OCI-LY3 (cell line): ENCODE measurements at regions not wholly inside any gene's neighbourhood (a gene's known extent, or its start where the extent isn't known, plus 50 kb on each side); places are given as distances from the start of the nearest gene placed in this dataset.

Source experiments
- EZH2phosphoT487 ChIP-seq: fragments of 200-600 bp; shearing (Covaris generic); IDR thresholded peaks from 2 replicates; pipeline ENCODE4 v1.6.1; 2018; ENCODE audit warnings: antibody characterized with exemption, mixed run types, low read depth
- TF ChIP-seq, protein P1 (sequence below): fragments of 200-600, 300-600 bp; sonication (generic); IDR thresholded peaks from 2 replicates; pipeline ENCODE4 v1.5.1; 2014; ENCODE audit warnings: antibody characterized with exemption, low read length, low read depth

DNA sequence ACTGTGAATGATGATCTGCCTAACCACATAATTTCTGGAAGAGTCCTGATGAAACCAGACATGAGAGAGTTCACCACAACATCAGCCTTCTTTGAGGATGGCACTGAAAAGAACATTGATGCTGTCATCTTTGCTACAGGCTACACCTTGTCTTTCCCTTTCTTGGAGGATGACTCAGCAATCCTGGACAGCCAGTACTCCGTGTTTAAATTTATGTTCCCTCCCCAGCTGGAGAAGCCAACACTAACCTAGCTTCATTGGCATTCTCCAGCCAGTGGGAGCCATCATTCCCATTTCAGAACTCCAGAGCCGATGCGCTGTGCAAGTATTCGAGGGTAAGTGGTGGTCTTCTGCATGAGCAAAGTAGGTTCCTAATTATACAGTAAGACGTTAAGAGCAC lies 164.1 kb upstream of the POGK start:
- TF ChIP-seq, protein P1, sequence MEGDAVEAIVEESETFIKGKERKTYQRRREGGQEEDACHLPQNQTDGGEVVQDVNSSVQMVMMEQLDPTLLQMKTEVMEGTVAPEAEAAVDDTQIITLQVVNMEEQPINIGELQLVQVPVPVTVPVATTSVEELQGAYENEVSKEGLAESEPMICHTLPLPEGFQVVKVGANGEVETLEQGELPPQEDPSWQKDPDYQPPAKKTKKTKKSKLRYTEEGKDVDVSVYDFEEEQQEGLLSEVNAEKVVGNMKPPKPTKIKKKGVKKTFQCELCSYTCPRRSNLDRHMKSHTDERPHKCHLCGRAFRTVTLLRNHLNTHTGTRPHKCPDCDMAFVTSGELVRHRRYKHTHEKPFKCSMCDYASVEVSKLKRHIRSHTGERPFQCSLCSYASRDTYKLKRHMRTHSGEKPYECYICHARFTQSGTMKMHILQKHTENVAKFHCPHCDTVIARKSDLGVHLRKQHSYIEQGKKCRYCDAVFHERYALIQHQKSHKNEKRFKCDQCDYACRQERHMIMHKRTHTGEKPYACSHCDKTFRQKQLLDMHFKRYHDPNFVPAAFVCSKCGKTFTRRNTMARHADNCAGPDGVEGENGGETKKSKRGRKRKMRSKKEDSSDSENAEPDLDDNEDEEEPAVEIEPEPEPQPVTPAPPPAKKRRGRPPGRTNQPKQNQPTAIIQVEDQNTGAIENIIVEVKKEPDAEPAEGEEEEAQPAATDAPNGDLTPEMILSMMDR = no peak
- no peak for TF ChIP-seq EZH2phosphoT487
